SK-N-SH treated with all-trans-retinoic acid at 6 μM for 48 hours (cell line): ENCODE measurements at regions not wholly inside any gene's neighbourhood (a gene's known extent, or its start where the extent isn't known, plus 50 kb on each side); places are given as distances from the start of the nearest gene placed in this dataset.

Experiments
- ATAC-seq: fragments of 200-7000 bp; cut with Tn5 transposase; 3 replicates; pipeline ENCODE4 v1.9.1; 2020; ENCODE audit warnings: mild to moderate bottlenecking, moderate library complexity
- ARNTL ChIP-seq: fragments of 450-650 bp; formaldehyde crosslinking; IDR thresholded peaks from 2 replicates; pipeline ENCODE4 v1.5.0; 2020; ENCODE audit warnings: low read depth, mild to moderate bottlenecking, moderate library complexity, borderline replicate concordance
- BACH2 ChIP-seq: fragments of 250-450 bp; sonication (Bioruptor Pico); IDR thresholded peaks from 2 replicates; pipeline ENCODE4 v1.9.0; 2021; ENCODE audit warnings: mild to moderate bottlenecking, borderline replicate concordance
- CSDC2 ChIP-seq: fragments of 250-450 bp; sonication (Bioruptor Pico); IDR thresholded peaks from 2 replicates; pipeline ENCODE4 v1.5.0; 2020; ENCODE audit warnings: mild to moderate bottlenecking, moderate library complexity
- ESRRG ChIP-seq: fragments of 250-450 bp; sonication (Bioruptor Pico); IDR thresholded peaks from 2 replicates; pipeline ENCODE4 v1.6.1; 2021; ENCODE audit warnings: mild to moderate bottlenecking
- GLIS3 ChIP-seq: fragments of 250-450 bp; sonication (Bioruptor Pico); IDR thresholded peaks from 2 replicates; pipeline ENCODE4 v1.5.0; 2020; ENCODE audit warnings: mild to moderate bottlenecking, moderate library complexity
- ISL1 ChIP-seq: fragments of 250-450 bp; sonication (Bioruptor Pico); IDR thresholded peaks from 2 replicates; pipeline ENCODE4 v2.1.2; 2022; ENCODE audit warnings: mild to moderate bottlenecking, moderate library complexity
- OSR1 ChIP-seq: fragments of 250-450 bp; sonication (Bioruptor Pico); IDR thresholded peaks from 2 replicates; pipeline ENCODE4 v1.8.0; 2022; ENCODE audit warnings: moderate library complexity, mild to moderate bottlenecking, inconsistent platforms
- PPARA ChIP-seq: fragments of 250-450 bp; sonication (Bioruptor Pico); IDR thresholded peaks from 2 replicates; pipeline ENCODE4 v1.5.0; 2020; ENCODE audit warnings: mild to moderate bottlenecking, borderline replicate concordance
- RARB ChIP-seq: fragments of 250-450 bp; sonication (Bioruptor Pico); IDR thresholded peaks from 2 replicates; pipeline ENCODE4 v1.8.0; 2021; ENCODE audit warnings: mild to moderate bottlenecking, moderate library complexity
- SNAI2 ChIP-seq: fragments of 250-450 bp; sonication (Bioruptor Pico); IDR thresholded peaks from 2 replicates; pipeline ENCODE4 v1.5.0; 2020; ENCODE audit warnings: mild to moderate bottlenecking, moderate library complexity
- TCF4 ChIP-seq: fragments of 250-450 bp; sonication (Bioruptor Pico); IDR thresholded peaks from 2 replicates; pipeline ENCODE4 v1.8.0; 2021; ENCODE audit warnings: mild to moderate bottlenecking, moderate library complexity, borderline replicate concordance
- TOX ChIP-seq: fragments of 250-450 bp; sonication (Bioruptor Pico); IDR thresholded peaks from 2 replicates; pipeline ENCODE4 v1.8.0; 2021; ENCODE audit warnings: mild to moderate bottlenecking, moderate library complexity, borderline replicate concordance
- ZC3H10 ChIP-seq: fragments of 250-450 bp; sonication (Bioruptor Pico); IDR thresholded peaks from 2 replicates; pipeline ENCODE4 v1.5.1; 2021; ENCODE audit warnings: mild to moderate bottlenecking, moderate library complexity
- ZFP3 ChIP-seq: fragments of 250-450 bp; sonication (Bioruptor Pico); IDR thresholded peaks from 2 replicates; pipeline ENCODE4 v1.5.0; 2020; ENCODE audit warnings: mild to moderate bottlenecking, moderate library complexity
- ZFP30 ChIP-seq: fragments of 450-650 bp; formaldehyde crosslinking; IDR thresholded peaks from 2 replicates; pipeline ENCODE4 v1.5.0; 2022; ENCODE audit warnings: mild to moderate bottlenecking, moderate library complexity
- ZNF565 ChIP-seq: fragments of 450-650 bp; formaldehyde crosslinking; conservative IDR thresholded peaks from 2 replicates; pipeline ENCODE4 v1.5.0; 2020; ENCODE audit warnings: low read depth, mild to moderate bottlenecking, moderate library complexity
- ZNF70 ChIP-seq: fragments of 450-650 bp; formaldehyde crosslinking; IDR thresholded peaks from 2 replicates; pipeline ENCODE4 v1.5.0; 2020; ENCODE audit warnings: mild to moderate bottlenecking, moderate library complexity
- ZNF8 ChIP-seq: fragments of 450-650 bp; formaldehyde crosslinking; IDR thresholded peaks from 2 replicates; pipeline ENCODE4 v1.5.0; 2020; ENCODE audit warnings: mild to moderate bottlenecking, moderate library complexity
- TF ChIP-seq, protein P1 (sequence below): fragments of 250-450 bp; sonication (Bioruptor Pico); IDR thresholded peaks from 2 replicates; pipeline ENCODE4 v1.8.0; 2020; ENCODE audit warnings: mild to moderate bottlenecking, moderate library complexity, borderline replicate concordance
- TF ChIP-seq, protein P2 (sequence below): fragments of 250-450 bp; sonication (Bioruptor Pico); IDR thresholded peaks from 2 replicates; pipeline ENCODE4 v1.5.1; 2020; ENCODE audit warnings: low read depth, mild to moderate bottlenecking, moderate library complexity
- TF ChIP-seq, protein P3 (sequence below): fragments of 250-450 bp; sonication (Bioruptor Pico); IDR thresholded peaks from 2 replicates; pipeline ENCODE4 v1.5.1; 2021; ENCODE audit warnings: mild to moderate bottlenecking, moderate library complexity
- TF ChIP-seq, protein P4 (sequence below): fragments of 250-450 bp; sonication (Bioruptor Pico); IDR thresholded peaks from 2 replicates; pipeline ENCODE4 v1.8.0; 2021; ENCODE audit warnings: low read depth, mild to moderate bottlenecking, moderate library complexity, borderline replicate concordance
- TF ChIP-seq, protein P5 (sequence below): fragments of 250-450 bp; sonication (Bioruptor Pico); IDR thresholded peaks from 2 replicates; pipeline ENCODE4 v1.5.0; 2020; ENCODE audit warnings: mild to moderate bottlenecking, moderate library complexity

DNA sequence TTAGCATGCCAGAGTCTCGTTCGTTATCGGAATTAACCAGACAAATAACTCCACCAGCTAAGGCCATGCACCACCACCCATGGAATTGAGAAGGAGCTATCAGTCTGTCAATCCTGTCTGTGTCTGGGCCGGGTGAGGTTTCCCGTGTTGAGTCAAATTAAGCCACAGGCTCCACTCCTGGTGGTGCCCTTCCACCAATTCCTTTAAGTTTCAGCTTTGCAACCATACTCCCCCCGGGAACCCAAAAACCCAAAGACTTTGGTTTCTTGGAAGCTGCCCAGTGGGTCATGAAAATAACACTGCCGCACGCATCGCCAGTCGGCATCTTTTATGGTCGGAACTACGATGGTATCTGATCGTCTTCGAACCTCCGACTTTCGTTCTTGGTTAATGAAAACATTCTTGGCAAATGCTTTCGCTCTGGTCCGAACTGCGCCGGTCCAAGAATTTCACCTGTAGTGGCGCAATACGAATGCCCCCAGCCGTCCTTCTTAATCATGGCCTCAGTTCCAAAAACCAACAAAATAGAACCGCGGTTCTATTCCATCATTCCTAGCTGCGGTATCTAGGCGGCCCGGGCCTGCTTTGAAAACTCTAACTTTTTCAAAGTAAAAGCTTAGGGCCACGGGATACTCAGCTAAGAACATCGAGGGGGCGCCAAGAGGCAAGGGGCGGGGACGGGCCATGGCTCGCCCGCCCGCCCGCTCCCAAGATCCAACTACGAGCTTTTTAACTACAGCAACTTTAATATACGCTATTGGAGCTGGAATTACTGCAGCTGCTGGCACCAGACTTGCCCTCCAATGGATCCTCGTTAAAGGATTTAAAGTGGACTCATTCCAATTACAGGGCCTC lies 1958.5 kb upstream of the DEFB115 start:
- TF ChIP-seq ARNTL (no peak), ESRRG (CRISPR knock-in tag) (no peak), ISL1 (CRISPR knock-in tag) (no peak), ZFP30 (CRISPR knock-in tag) (no peak), ZFP3 (CRISPR knock-in tag) (no peak), ZC3H10 (CRISPR knock-in tag) (no peak), CSDC2 (no peak), RARB (no peak), GLIS3 (CRISPR knock-in tag) (no peak), ZNF8 (CRISPR knock-in tag) (no peak), PPARA (no peak)
- TF ChIP-seq, protein P1, sequence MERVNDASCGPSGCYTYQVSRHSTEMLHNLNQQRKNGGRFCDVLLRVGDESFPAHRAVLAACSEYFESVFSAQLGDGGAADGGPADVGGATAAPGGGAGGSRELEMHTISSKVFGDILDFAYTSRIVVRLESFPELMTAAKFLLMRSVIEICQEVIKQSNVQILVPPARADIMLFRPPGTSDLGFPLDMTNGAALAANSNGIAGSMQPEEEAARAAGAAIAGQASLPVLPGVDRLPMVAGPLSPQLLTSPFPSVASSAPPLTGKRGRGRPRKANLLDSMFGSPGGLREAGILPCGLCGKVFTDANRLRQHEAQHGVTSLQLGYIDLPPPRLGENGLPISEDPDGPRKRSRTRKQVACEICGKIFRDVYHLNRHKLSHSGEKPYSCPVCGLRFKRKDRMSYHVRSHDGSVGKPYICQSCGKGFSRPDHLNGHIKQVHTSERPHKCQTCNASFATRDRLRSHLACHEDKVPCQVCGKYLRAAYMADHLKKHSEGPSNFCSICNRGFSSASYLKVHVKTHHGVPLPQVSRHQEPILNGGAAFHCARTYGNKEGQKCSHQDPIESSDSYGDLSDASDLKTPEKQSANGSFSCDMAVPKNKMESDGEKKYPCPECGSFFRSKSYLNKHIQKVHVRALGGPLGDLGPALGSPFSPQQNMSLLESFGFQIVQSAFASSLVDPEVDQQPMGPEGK (CRISPR knock-in tag): no peak
- ATAC-seq: no peak

DNA sequence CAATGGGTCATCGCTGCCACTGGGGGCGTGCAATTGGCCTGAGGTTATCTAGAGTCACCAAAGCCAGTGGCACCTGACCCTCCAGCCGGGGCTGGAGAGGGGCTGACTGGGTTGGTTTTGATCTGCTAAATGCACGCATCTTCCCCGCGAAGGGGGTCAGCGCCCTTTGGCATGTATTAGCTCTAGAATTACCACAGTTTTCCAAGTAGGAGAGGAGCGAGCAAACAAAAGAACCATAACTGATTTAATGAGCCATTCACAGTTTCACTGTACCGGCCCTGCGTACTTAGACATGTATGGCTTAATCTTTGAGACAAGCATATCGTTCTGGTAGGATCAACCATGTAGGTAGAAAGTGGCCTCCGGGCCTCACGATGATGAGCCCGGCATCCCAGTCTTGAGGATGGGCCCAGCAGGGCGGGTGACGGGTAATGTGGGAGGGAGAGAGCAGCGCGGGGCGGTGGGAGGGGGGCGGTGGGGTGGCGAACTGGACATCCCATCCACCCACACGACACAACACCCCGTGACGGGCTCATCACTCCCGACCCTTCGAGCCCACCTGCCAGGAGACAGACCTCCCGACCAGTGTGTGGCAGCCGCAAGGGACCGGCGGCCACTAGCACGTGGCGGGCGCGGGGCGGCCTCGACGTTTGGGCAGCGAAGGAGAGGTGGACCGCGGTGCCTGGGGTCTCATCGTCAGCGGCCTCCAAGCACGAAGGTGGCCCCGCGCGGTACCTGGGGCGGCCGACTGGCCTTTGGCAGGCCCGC lies 1957.5 kb upstream of the DEFB115 start:
- TF ChIP-seq ZFP30 (CRISPR knock-in tag): no peak
- ATAC-seq: no peak

DNA sequence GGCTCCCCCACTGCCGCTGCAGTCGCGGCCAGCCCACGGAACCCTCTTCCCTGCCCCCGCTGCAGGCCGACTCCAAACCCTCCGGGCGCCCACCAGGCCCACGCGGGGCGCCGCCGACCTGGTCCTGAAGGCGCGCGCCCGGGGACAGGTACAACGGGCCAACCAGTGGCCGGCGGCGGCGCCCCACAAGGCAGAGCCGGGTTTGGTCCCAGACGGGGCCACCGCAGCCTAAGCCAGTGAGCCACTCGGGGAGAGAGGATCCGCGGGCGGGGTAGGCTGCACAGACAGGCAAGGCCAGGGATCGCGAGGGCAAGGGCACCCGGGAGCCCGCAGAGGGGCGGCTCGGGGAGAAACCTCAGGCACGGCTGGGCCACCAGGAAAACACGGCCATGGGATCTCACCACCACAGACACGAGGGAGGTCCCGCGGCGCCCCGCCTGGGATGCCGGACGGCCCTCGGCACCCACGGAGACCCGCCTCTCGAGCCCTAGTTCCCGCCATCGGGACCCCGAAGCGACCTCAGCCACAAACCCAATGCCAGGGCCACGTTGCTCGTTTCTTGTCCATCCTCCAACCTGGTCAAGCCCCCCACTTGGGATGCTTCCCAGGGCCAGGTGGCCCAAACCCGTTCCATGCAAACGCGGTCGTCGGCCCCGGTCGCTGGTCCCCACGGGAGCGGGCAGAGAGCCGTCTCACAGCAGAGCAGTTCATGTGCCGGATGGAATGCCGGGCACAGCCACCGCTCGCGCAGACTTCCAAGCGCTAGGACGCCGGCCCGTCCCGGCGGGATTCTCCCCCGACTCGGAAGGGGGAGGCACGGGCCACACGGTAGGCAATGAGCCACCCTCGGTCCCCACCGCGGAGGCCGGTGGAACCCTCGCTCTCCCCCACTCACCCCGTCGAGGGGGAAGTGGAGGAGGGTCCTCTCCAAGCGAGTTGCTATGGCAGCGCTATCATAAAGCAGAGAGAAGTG lies 1956.6 kb upstream of the DEFB115 start:
- no peak for TF ChIP-seq ZFP30 (CRISPR knock-in tag)
- TF ChIP-seq, protein P2, sequence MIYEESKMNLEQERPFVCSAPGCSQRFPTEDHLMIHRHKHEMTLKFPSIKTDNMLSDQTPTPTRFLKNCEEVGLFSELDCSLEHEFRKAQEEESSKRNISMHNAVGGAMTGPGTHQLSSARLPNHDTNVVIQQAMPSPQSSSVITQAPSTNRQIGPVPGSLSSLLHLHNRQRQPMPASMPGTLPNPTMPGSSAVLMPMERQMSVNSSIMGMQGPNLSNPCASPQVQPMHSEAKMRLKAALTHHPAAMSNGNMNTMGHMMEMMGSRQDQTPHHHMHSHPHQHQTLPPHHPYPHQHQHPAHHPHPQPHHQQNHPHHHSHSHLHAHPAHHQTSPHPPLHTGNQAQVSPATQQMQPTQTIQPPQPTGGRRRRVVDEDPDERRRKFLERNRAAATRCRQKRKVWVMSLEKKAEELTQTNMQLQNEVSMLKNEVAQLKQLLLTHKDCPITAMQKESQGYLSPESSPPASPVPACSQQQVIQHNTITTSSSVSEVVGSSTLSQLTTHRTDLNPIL (CRISPR knock-in tag): no peak
- no peak for TF ChIP-seq TCF4 (CRISPR knock-in tag)
- no peak for TF ChIP-seq ZNF8 (CRISPR knock-in tag)
- TF ChIP-seq, protein P3, sequence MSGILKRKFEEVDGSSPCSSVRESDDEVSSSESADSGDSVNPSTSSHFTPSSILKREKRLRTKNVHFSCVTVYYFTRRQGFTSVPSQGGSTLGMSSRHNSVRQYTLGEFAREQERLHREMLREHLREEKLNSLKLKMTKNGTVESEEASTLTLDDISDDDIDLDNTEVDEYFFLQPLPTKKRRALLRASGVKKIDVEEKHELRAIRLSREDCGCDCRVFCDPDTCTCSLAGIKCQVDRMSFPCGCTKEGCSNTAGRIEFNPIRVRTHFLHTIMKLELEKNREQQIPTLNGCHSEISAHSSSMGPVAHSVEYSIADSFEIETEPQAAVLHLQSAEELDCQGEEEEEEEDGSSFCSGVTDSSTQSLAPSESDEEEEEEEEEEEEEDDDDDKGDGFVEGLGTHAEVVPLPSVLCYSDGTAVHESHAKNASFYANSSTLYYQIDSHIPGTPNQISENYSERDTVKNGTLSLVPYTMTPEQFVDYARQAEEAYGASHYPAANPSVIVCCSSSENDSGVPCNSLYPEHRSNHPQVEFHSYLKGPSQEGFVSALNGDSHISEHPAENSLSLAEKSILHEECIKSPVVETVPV: no peak
- no peak for TF ChIP-seq ZFP3 (CRISPR knock-in tag)
- no peak for TF ChIP-seq RARB
- no peak for TF ChIP-seq ZC3H10 (CRISPR knock-in tag)
- ATAC-seq: no peak

DNA sequence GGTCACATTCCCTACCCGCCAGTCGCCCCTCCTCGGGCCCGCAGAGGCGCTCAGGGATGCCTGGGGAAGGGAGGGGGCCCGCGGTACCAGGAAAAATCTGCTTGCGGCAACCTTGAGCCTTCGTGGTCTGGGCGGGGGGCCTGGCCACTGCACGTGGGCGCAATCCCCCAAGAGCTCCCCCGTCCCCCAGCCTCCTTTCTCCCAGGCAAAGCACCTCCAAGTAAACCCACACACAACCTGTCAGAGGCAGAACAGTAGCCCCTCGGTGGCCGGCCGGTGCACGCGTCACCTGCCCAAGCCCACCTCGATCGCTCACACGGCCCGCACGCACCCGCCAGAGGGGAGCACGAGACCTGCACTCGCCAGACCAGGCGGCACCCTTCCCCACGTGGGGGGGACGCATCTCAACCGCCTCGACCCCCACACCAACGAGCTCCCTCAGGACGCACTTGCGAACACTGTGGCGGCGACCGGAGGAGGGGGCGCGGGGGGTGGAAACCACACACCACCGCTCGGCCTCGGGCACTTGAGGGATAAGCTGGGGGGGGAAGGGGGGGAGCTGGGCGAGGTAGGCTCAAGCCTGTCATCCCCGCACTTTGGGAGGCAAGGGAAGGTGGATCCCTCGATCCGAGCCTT lies 1955.7 kb upstream of the DEFB115 start:
- ATAC-seq: no peak
- TF ChIP-seq SNAI2 (CRISPR knock-in tag) (no peak), PPARA (no peak), TOX (CRISPR knock-in tag) (no peak), ZNF70 (no peak), ESRRG (CRISPR knock-in tag) (no peak), TCF4 (CRISPR knock-in tag) (no peak), OSR1 (CRISPR knock-in tag) (no peak), CSDC2 (no peak), BACH2 (no peak), ZFP30 (CRISPR knock-in tag) (no peak), ARNTL (no peak), ZNF565 (CRISPR knock-in tag) (no peak), RARB (no peak)
- TF ChIP-seq, protein P4, sequence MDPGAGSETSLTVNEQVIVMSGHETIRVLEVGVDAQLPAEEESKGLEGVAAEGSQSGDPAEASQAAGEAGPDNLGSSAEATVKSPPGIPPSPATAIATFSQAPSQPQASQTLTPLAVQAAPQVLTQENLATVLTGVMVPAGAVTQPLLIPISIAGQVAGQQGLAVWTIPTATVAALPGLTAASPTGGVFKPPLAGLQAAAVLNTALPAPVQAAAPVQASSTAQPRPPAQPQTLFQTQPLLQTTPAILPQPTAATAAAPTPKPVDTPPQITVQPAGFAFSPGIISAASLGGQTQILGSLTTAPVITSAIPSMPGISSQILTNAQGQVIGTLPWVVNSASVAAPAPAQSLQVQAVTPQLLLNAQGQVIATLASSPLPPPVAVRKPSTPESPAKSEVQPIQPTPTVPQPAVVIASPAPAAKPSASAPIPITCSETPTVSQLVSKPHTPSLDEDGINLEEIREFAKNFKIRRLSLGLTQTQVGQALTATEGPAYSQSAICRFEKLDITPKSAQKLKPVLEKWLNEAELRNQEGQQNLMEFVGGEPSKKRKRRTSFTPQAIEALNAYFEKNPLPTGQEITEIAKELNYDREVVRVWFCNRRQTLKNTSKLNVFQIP: no peak
- TF ChIP-seq, protein P5, sequence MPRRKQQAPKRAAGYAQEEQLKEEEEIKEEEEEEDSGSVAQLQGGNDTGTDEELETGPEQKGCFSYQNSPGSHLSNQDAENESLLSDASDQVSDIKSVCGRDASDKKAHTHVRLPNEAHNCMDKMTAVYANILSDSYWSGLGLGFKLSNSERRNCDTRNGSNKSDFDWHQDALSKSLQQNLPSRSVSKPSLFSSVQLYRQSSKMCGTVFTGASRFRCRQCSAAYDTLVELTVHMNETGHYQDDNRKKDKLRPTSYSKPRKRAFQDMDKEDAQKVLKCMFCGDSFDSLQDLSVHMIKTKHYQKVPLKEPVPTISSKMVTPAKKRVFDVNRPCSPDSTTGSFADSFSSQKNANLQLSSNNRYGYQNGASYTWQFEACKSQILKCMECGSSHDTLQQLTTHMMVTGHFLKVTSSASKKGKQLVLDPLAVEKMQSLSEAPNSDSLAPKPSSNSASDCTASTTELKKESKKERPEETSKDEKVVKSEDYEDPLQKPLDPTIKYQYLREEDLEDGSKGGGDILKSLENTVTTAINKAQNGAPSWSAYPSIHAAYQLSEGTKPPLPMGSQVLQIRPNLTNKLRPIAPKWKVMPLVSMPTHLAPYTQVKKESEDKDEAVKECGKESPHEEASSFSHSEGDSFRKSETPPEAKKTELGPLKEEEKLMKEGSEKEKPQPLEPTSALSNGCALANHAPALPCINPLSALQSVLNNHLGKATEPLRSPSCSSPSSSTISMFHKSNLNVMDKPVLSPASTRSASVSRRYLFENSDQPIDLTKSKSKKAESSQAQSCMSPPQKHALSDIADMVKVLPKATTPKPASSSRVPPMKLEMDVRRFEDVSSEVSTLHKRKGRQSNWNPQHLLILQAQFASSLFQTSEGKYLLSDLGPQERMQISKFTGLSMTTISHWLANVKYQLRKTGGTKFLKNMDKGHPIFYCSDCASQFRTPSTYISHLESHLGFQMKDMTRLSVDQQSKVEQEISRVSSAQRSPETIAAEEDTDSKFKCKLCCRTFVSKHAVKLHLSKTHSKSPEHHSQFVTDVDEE: no peak
